GM23338 (cell line): ENCODE measurements at regions not wholly inside any gene's neighbourhood (a gene's known extent, or its start where the extent isn't known, plus 50 kb on each side); places are given as distances from the start of the nearest gene placed in this dataset.

Source experiments
- ATAC-seq: fragments of 200-7000 bp; cut with Tn5 transposase; 3 replicates; pipeline ENCODE4 v1.9.1; 2020
- DNase-seq: peaks from one replicate; pipeline ENCODE4 v3.0.0-alpha.2; 2015; ENCODE audit warnings: low spot score
- H2AFZ ChIP-seq: fragments of 200-600 bp; sonication (generic); 2 replicates; pipeline ENCODE4 v1.8.0; 2016; ENCODE audit warnings: antibody characterized with exemption, mild to moderate bottlenecking, moderate library complexity
- H3F3A ChIP-seq: fragments of 200-600 bp; sonication (generic); replicated peaks from 2 replicates; pipeline ENCODE4 v1.8.0; 2017; ENCODE audit warnings: antibody characterized with exemption, mixed run types, low read depth
- H3K27ac ChIP-seq: fragments of 200-600 bp; sonication (generic); 2 replicates; pipeline ENCODE4 v1.6.1; 2016; ENCODE audit warnings: low read depth
- H3K27me3 ChIP-seq: fragments of 200-600 bp; sonication (generic); 2 replicates; pipeline ENCODE4 v1.8.0; 2016; ENCODE audit warnings: mild to moderate bottlenecking, mixed run types, moderate library complexity; ENCODE audit not compliant: insufficient read depth
- H3K36me3 ChIP-seq: fragments of 200-600 bp; sonication (generic); 2 replicates; pipeline ENCODE4 v1.8.0; 2016; ENCODE audit warnings: mild to moderate bottlenecking; ENCODE audit not compliant: insufficient read depth
- H3K4me1 ChIP-seq: fragments of 200-600 bp; sonication (generic); 2 replicates; pipeline ENCODE4 v1.8.0; 2016; ENCODE audit warnings: mild to moderate bottlenecking, moderate library complexity; ENCODE audit not compliant: insufficient read depth
- H3K4me2 ChIP-seq: fragments of 200-600 bp; sonication (generic); 2 replicates; pipeline ENCODE4 v1.7.1; 2017; ENCODE audit warnings: mixed run types
- H3K4me3 ChIP-seq: fragments of 200-600 bp; sonication (generic); 2 replicates; pipeline ENCODE4 v1.6.1; 2016; ENCODE audit warnings: mixed run types
- H3K79me2 ChIP-seq: fragments of 200-600 bp; sonication (generic); replicated peaks from 2 replicates; pipeline ENCODE4 v1.8.0; 2017; ENCODE audit warnings: mild to moderate bottlenecking; ENCODE audit not compliant: insufficient read depth
- H3K9me2 ChIP-seq: fragments of 200-600 bp; sonication (generic); 2 replicates; pipeline ENCODE4 v1.8.0; 2017; ENCODE audit not compliant: insufficient read depth
- H4K20me1 ChIP-seq: fragments of 200-600 bp; sonication (generic); replicated peaks from 2 replicates; pipeline ENCODE4 v1.8.0; 2017; ENCODE audit warnings: mild to moderate bottlenecking; ENCODE audit not compliant: insufficient read depth
- H3K27ac Mint-ChIP-seq: 2 replicates; pipeline ENCODE4 v1.8.0; 2020; ENCODE audit warnings: inconsistent platforms, mild to moderate bottlenecking, moderate library complexity, mixed read lengths
- H3K27me3 Mint-ChIP-seq: 3 replicates; pipeline ENCODE4 v1.8.0; 2022; ENCODE audit warnings: low read depth, mild to moderate bottlenecking, moderate library complexity, mixed read lengths, inconsistent platforms; ENCODE audit not compliant: insufficient read depth, poor library complexity
- H3K36me3 Mint-ChIP-seq: 3 replicates; pipeline ENCODE4 v1.8.0; 2021; ENCODE audit warnings: low read depth, mild to moderate bottlenecking, inconsistent platforms, moderate library complexity, mixed read lengths
- H3K4me1 Mint-ChIP-seq: 3 replicates; pipeline ENCODE4 v1.8.0; 2020; ENCODE audit warnings: mild to moderate bottlenecking, inconsistent platforms, mixed read lengths
- H3K4me3 Mint-ChIP-seq: 3 replicates; pipeline ENCODE4 v1.8.0; 2021; ENCODE audit warnings: moderate library complexity, mild to moderate bottlenecking, inconsistent platforms, mixed read lengths
- H3K9me3 Mint-ChIP-seq: 3 replicates; pipeline ENCODE4 v1.8.0; 2020; ENCODE audit warnings: moderate library complexity, mild to moderate bottlenecking, inconsistent platforms, mixed read lengths
- CREB1 ChIP-seq: fragments of 250-450 bp; sonication (Bioruptor Pico); IDR thresholded peaks from 2 replicates; pipeline ENCODE4 v1.5.0; 2020; ENCODE audit warnings: low read depth, mild to moderate bottlenecking, moderate library complexity
- EZH2phosphoT487 ChIP-seq: fragments of 200-600 bp; sonication (generic); IDR thresholded peaks from one replicate; pipeline ENCODE4 v1.8.1; 2018; ENCODE audit warnings: antibody characterized with exemption; ENCODE audit not compliant: unreplicated experiment
- JUNB ChIP-seq: IDR thresholded peaks from one replicate; pipeline ENCODE4 v1.6.1; 2016; ENCODE audit warnings: antibody characterized with exemption; ENCODE audit not compliant: unreplicated experiment
- POLR2AphosphoS5 ChIP-seq: IDR thresholded peaks from 2 replicates; pipeline ENCODE4 v1.6.1; 2016; ENCODE audit warnings: antibody characterized with exemption, low read depth
- REST ChIP-seq: IDR thresholded peaks from one replicate; pipeline ENCODE4 v1.6.1; 2018; ENCODE audit warnings: antibody characterized with exemption; ENCODE audit not compliant: unreplicated experiment
- ZNF114 ChIP-seq: fragments of 250-450 bp; sonication (Bioruptor Pico); IDR thresholded peaks from 2 replicates; pipeline ENCODE4 v1.5.0; 2020; ENCODE audit warnings: mild to moderate bottlenecking, moderate library complexity
- ZNF331 ChIP-seq: fragments of 250-450 bp; sonication (Bioruptor Pico); IDR thresholded peaks from 2 replicates; pipeline ENCODE4 v1.5.0; 2020; ENCODE audit warnings: low read depth, mild to moderate bottlenecking, moderate library complexity
- TF ChIP-seq, protein P1 (sequence below): IDR thresholded peaks from 2 replicates; pipeline ENCODE4 v1.6.1; 2016; ENCODE audit warnings: antibody characterized with exemption

DNA sequence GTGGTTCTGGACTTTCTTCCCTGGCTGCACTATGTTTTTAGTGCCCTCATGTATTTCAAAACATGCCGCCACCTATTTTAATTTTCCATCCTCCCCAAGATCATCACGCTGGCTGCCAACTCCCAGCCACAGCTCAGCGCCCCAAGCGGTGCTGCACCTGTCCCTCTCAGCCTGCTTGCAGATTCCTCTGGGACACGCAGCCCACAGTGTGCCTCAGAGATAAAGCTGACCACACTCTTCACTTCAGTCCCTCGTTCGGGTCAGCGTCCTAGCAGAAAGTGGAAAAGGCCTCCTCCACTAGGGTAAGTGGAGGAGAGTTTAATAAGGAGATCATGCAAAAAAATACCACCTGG is 56.2 kb upstream of the CKS2 start:
- no peaks in the 10 kb centered on the region for H3K36me3 Mint-ChIP-seq
- Histone ChIP-seq H3K79me2 (no peaks in the 10 kb centered on the region), H3K36me3 (no peaks in the 10 kb centered on the region), H3F3A (peaks cover 4% of the 10 kb centered on the region; the same call in 1 of the 2 replicates), H3K4me1 (no peaks in the 10 kb centered on the region), H3K9me2 (peaks cover 11% of the 10 kb centered on the region; the same call in 1 of the 2 replicates), H3K4me2 (no peak overlapping the region), H3K27ac (no peak overlapping the region), H3K4me3 (no peak overlapping the region), H3K27me3 (no peaks in the 10 kb centered on the region), H2AFZ (no peak overlapping the region), H4K20me1 (no peaks in the 10 kb centered on the region)
- DNase-seq, result no peak
- H3K4me1 Mint-ChIP-seq, result no peaks in the 10 kb centered on the region
- H3K27me3 Mint-ChIP-seq, result no peaks in the 10 kb centered on the region
- no peak for TF ChIP-seq REST
- TF ChIP-seq, protein P1, sequence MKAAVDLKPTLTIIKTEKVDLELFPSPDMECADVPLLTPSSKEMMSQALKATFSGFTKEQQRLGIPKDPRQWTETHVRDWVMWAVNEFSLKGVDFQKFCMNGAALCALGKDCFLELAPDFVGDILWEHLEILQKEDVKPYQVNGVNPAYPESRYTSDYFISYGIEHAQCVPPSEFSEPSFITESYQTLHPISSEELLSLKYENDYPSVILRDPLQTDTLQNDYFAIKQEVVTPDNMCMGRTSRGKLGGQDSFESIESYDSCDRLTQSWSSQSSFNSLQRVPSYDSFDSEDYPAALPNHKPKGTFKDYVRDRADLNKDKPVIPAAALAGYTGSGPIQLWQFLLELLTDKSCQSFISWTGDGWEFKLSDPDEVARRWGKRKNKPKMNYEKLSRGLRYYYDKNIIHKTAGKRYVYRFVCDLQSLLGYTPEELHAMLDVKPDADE, result no peak
- no peak for TF ChIP-seq CREB1 (CRISPR knock-in tag)
- no peak for TF ChIP-seq JUNB
- no peak for TF ChIP-seq ZNF331 (CRISPR knock-in tag)
- TF ChIP-seq EZH2phosphoT487, result no peak
- no peak for TF ChIP-seq POLR2AphosphoS5
- no peaks in the 10 kb centered on the region for H3K9me3 Mint-ChIP-seq
- no peak overlapping the region for H3K27ac Mint-ChIP-seq
- peak; percentile 25; the same call in 1 of the 3 replicates for ATAC-seq
- no peak overlapping the region for H3K4me3 Mint-ChIP-seq

GRCh38 chr9:89256225-89256624 is 54.8 kb upstream of the CKS2 start:
- H3K4me2 ChIP-seq, result no peak overlapping the region
- ATAC-seq, result no peak
- no peaks in the 10 kb centered on the region for H3K79me2 ChIP-seq
- no peaks in the 10 kb centered on the region for H3K4me1 ChIP-seq
- no peaks in the 10 kb centered on the region for H4K20me1 ChIP-seq
- Mint-ChIP-seq H3K4me3 (no peak overlapping the region), H3K9me3 (no peaks in the 10 kb centered on the region), H3K27ac (no peak overlapping the region), H3K4me1 (no peaks in the 10 kb centered on the region), H3K27me3 (no peaks in the 10 kb centered on the region), H3K36me3 (no peaks in the 10 kb centered on the region)
- H3K27ac ChIP-seq, result no peak overlapping the region
- no peak for DNase-seq
- peaks cover 4% of the 10 kb centered on the region; the same call in 1 of the 2 replicates for H3F3A ChIP-seq
- no peak overlapping the region for H3K4me3 ChIP-seq
- no peak for TF ChIP-seq EZH2phosphoT487
- TF ChIP-seq ZNF114 (CRISPR knock-in tag), result no peak
- H2AFZ ChIP-seq, result no peak overlapping the region
- H3K27me3 ChIP-seq, result no peaks in the 10 kb centered on the region
- peaks cover 11% of the 10 kb centered on the region; the same call in 1 of the 2 replicates for H3K9me2 ChIP-seq
- no peaks in the 10 kb centered on the region for H3K36me3 ChIP-seq
